ENCODE measurements at regions not wholly inside any gene's neighbourhood (a gene's known extent, or its start where the extent isn't known, plus 50 kb on each side); places are given as distances from the start of the nearest gene placed in this dataset.

DNA sequence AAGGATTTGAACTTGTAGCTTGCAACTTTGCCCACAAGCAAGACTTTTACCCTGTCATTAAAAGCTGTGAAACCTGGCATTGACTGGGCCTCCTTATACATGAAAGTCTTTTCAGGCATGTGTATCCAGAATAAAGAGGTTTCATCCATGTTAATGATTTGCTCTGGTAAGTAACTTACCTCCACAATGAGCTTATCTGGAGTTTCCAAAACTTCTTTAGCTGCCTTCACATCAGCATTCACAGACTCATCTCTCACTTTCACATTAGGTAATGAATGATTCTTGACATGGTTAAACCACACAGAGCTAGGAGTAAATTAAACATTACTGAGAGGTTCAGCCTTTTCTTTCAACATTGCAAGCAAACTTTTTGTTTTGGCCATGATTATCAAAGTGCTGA is 234.4 kb upstream of the CLEC14A start (continued):
- TF ChIP-seq ZBTB40 (IDR thresholded peaks at IDR 0.05) (no peak), ZBTB40 (CRISPR knock-in tag; IDR thresholded peaks at IDR 0.05) (no peak), MCM5 (IDR thresholded peaks at IDR 0.05; ENCODE audit: low read depth) (no peak), ZNF232 (CRISPR knock-in tag; IDR thresholded peaks at IDR 0.05) (no peak)
